Stimulated activated naive CD4-positive, alpha-beta T cell treated with Interleukin-2 at 50 U/mL for 16 hours (primary cell): ENCODE measurements at regions not wholly inside any gene's neighbourhood (a gene's known extent, or its start where the extent isn't known, plus 50 kb on each side); places are given as distances from the start of the nearest gene placed in this dataset.
"Not testable (repeated sequence)": the region's sequence is repeated elsewhere in the genome, so short reads cannot be mapped to it uniquely, and the experiment has no call there.

Source experiments
- DNase-seq: peaks from one replicate; lab custom pipeline; 2025; lab: John Stamatoyannopoulos, UW

GRCh38 chr6:3921663-3922062 lies 72.5 kb downstream of the FAM50B start:
- no peak for DNase-seq

DNA sequence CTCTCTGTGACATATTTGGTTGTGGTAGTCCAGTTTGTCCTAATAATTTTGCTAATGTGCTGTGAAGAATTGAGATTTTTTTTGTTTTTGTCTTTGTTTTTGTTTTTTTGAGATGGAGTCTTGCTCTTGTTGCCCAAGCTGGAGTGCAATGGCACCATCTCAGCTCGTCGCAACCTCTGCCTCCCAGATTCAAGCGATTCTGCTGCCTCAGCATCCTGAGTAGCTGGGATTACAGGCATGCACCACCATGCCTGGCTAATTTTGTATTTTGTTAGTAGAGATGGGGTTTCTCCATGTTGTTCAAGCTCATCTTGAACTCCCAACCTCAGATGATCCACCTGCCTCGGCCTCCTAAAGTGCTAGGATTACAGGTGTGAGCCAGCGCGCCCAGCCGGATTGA lies 73.4 kb downstream of the FAM50B start:
- not testable (repeated sequence) for DNase-seq

DNA sequence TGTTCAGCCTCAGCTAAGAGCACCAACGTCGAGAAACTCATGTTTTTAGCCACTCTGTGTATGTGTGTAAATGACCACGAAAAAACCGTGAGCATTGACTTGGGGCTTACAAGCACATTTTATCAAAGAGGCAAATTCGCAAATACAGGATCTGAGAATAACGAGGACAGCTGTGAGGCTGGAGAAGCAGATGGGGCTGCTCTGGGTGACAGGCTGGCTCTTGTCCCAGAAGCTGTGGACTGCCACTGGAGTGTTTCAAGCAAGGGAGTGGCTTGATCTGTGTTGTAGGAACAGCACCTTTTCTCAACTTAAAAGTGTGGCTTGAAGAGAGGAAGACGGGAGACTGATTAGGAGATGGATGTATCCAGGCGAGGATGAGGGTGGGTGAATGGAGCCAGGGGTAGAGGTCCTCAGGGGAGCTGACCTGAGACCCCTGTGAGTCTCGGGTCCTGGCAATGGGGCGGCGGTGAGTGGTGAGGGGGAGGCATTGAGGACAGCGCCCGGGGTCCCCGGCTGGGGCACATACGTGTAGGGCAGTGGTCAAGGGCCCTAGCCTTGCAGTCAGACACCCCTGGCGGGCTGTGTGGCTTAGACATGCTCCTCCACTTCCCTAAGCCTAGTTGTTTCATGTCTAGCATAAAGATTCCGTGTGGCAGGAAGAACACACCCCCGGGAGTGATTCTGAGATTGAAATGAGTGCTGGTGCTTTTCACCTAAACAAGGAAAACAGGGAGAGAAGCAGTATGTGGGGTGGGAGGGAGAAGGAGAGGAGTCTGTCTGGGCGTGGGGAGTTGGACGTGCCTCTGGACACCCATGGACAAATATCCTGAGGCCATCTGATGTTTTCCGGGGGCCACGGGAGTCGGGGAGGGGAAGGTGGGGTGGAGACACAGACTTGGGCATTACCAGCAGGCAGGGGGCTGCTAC lies 76.3 kb downstream of the FAM50B start:
- not testable (repeated sequence) for DNase-seq

DNA sequence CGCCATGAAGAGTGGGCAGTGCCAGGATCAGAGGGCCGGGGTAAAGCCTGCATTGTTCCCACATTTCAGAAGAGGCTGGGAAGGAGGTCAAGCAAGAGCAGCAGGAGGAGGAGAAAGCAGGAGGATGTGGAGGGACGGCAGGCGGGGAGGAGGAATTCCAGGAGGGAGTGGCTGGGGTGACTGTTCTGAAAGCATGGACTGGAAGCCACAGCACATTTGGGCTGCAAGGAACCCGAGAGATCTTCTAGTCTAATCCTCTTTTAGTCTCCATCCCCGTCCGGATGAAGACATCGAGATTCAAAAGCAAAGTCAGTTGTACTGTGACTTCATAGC lies 76.9 kb downstream of the FAM50B start:
- no peak for DNase-seq

DNA sequence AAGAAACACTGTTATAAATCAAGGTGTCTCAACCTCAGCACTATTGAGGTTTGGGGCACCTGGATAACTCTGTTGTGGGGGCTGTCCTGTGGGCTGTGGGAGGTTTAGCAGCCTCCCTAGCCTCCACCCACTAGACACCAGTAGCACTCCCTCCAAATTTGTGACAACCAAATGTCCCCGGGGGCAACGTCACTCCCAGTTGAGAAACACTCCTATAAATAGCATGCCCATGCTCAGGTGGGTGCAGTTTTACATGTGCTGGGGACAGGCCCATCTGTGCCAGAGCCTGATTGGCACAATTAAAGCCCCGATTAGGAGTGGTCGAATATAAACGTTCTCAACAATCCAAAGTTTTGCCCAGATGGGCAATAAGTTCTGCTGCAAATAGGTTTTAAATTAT lies 78.9 kb downstream of the FAM50B start:
- no peak for DNase-seq

- DNase-seq = no peak
Measured at GRCh38 chr6:3929281-3929798, 80.2 kb downstream of the FAM50B start.

GRCh38 chr6:3937438-3937837 lies 88.3 kb downstream of the FAM50B start:
- DNase-seq = no peak

- DNase-seq = no peak
Measured at GRCh38 chr6:3938715-3939367, 89.7 kb downstream of the FAM50B start.

DNA sequence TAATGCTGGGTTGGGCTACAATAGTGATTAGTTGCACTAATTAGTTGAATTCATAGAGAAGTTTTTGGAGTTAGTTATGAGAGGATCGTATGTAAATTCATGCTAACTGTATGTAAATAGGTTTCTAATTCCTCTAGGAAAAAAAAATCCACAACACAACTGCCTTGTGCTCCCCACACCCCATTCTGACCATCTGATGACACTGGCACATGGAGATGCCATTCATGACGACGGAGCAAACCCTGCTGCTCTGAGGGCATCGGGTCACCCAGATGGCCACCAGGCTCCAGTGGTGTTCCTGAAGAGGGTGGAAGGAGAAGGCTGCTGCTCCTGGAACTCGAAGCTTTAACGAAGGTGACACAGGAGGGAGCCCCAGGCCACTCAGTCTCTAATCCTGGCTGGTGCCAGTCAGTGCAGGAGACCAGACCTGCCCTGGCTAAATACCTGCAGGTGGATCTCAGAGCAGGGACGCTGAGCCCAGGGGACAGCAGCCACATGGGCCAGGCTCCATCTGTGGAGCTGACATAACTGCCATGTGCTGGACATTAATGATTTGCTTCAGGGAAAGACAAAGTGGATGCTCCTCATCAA lies 90.3 kb downstream of the FAM50B start:
- DNase-seq = no peak

GRCh38 chr6:3939964-3940363 lies 90.8 kb downstream of the FAM50B start:
- no peak for DNase-seq

DNA sequence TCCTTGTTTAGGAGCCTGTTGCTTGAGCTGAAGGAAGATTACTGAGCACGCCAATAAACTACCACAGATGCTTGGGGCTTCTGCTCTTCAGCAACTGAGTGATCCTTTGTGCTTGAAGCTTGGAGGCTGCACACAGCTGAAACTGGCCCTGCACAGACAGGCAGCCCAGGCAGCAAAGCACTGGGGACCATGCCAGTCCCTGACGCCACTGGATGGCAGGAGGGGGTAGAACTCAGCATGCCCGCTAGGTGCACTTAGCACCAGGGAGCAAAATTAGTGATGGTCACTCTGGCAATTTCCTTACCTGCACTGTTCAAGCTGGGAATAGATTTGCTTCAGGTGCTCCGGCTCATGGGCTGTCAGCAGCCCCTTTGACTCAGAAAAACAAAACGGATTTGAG lies 91.5 kb downstream of the FAM50B start:
- no peak for DNase-seq

GRCh38 chr6:3943331-3943765 lies 94.2 kb downstream of the FAM50B start:
- DNase-seq = no peak

DNA sequence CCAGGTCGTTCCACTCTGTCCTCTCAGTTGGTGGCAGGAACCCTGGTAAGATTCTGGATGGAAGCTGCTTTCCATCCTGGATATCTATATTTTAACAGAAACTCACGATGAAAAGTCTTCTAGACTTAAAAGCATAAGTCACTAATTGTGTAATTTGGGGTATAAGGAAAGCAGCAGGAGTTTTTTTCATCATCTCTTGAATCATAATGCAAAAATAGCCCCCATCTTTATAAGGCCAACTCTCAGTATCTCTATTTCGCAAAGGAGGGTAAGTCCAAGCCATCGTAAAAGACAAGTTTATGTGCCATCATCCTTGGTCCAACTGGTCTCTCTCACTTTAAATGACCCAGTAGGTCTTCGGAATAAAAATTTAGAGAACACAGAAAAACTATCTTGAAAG lies 95.1 kb downstream of the FAM50B start:
- DNase-seq = no peak

GRCh38 chr6:3946778-3947177 lies 97.6 kb downstream of the FAM50B start:
- DNase-seq = no peak

- no peak for DNase-seq
Measured at GRCh38 chr6:3948866-3949265, 99.7 kb downstream of the FAM50B start.

GRCh38 chr6:3949521-3949920 lies 100.3 kb downstream of the FAM50B start:
- DNase-seq = no peak

GRCh38 chr6:3956054-3956453 lies 106.9 kb downstream of the FAM50B start:
- DNase-seq = no peak

DNA sequence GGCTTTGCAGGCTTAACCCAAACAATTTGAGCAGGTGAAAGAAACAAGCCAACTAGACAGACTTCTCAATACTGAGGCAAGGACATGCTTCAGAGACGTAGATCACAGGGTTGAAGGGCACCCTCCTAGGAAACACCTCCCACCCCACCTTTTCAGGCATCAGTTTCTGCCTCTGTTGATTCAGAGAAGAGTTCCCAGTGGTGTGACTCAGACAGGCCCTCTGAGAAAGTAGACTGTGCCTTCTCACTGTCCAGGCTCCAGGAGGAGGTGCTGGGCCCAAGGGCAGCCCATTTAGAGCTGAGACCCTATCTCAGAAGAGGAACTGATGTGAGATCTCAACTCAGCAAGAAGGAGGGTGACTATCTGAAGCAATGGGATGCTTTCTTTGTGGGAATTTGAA lies 108.1 kb downstream of the FAM50B start:
- DNase-seq = no peak

- no peak for DNase-seq
Measured at GRCh38 chr6:3958255-3958654, 109.1 kb downstream of the FAM50B start.

DNA sequence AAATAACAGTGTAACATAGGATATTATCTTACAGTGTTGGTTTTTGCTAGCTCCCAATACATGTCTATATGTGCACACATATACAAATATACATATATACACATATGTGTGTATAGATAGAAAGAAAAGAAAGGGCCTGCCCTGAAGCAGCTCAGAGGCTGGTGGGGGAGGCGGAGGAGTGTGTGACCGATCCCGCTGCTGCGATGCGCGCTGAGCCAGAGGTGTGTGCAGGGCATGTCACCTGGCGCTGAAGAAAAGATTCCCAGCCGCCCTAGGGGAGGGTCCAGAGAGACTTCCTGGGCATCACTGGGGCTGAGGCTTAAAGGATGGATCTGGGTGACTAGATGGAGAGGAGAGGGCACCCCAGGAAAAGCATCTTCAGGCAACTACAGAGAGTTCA lies 110.2 kb downstream of the FAM50B start:
- no peak for DNase-seq

DNA sequence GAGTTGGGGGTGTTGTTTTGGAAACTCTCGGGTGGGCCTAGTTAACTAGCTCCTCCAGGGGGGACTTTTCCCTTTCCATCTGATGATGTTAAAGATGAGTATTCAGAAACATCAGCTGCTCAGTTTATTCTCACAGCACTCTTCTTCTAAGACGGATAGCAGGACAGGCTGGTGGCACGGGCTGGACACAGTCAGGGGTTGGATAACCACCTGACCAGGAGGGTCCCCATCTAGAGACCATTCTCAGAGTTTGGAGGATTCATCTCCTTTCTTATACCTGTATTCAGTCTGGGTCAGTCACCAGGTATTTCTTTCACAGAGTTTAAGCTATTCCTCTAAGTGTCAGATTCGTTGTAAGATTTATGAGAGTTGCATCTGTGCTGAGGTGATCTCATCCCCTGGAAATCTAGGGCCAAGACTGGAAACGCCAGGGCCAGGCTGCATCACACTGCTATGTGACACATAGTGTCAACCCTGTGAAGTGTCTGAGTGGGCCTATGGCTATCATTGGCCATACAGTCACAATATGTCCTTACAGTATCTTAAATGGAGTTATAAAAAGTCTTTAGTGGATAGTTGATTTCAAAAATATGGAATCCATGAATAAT lies 111.7 kb downstream of the FAM50B start:
- DNase-seq = no peak

GRCh38 chr6:3961581-3962215 lies 112.5 kb downstream of the FAM50B start:
- DNase-seq = no peak
